C4-2B (cell line): ENCODE measurements at regions not wholly inside any gene's neighbourhood (a gene's known extent, or its start where the extent isn't known, plus 50 kb on each side); places are given as distances from the start of the nearest gene placed in this dataset.

Source experiments
- ZFX ChIP-seq: fragments of 450-650 bp; IDR thresholded peaks from 2 replicates; pipeline ENCODE4 v1.6.1; 2017
- TF ChIP-seq, protein P1 (sequence below): fragments of 450-650 bp; conservative IDR thresholded peaks from 2 replicates; pipeline ENCODE4 v1.5.1; 2017; ENCODE audit warnings: mild to moderate bottlenecking

GRCh38 chr16:17926461-17926860 is 410.1 kb downstream of the NPIPA8 start:
- TF ChIP-seq, protein P1, sequence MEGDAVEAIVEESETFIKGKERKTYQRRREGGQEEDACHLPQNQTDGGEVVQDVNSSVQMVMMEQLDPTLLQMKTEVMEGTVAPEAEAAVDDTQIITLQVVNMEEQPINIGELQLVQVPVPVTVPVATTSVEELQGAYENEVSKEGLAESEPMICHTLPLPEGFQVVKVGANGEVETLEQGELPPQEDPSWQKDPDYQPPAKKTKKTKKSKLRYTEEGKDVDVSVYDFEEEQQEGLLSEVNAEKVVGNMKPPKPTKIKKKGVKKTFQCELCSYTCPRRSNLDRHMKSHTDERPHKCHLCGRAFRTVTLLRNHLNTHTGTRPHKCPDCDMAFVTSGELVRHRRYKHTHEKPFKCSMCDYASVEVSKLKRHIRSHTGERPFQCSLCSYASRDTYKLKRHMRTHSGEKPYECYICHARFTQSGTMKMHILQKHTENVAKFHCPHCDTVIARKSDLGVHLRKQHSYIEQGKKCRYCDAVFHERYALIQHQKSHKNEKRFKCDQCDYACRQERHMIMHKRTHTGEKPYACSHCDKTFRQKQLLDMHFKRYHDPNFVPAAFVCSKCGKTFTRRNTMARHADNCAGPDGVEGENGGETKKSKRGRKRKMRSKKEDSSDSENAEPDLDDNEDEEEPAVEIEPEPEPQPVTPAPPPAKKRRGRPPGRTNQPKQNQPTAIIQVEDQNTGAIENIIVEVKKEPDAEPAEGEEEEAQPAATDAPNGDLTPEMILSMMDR: no peak
- TF ChIP-seq ZFX: no peak
